Endothelial cell of umbilical vein (primary cell): ENCODE measurements at regions not wholly inside any gene's neighbourhood (a gene's known extent, or its start where the extent isn't known, plus 50 kb on each side); places are given as distances from the start of the nearest gene placed in this dataset.

Source experiments
- BruUV-seq: library from RNA; stranded (reverse); fragments of 400-500 nt; replicated peaks from 2 replicates; lab custom pipeline; 2021; lab: Mats Ljungman, UMichigan
- CTCF ChIA-PET: fragments of 300-600, 350-600 bp; sonication (Branson Sonifier 250); formaldehyde crosslinking; loops from one replicate; lab custom pipeline; 2021; ENCODE audit warnings: antibody characterized with exemption, inconsistent platforms; lab: Charles Lee
- POLR2A ChIA-PET: fragments of 300-600, 350-600 bp; sonication (Branson Sonifier 250); formaldehyde crosslinking; loops from one replicate; lab custom pipeline; 2021; ENCODE audit warnings: antibody characterized with exemption, inconsistent platforms; lab: Charles Lee
- DNase-seq: peaks from one replicate; pipeline ENCODE4 v3.0.0-alpha.2; 2011; ENCODE audit warnings: low read depth, low spot score
- FAIRE-seq: peaks from 2 replicates; lab custom pipeline; 2011; peaks lifted over from hg19 to GRCh38; lab: Jason Lieb, UNC
- H2AFZ ChIP-seq: 2 replicates; pipeline ENCODE4 v1.6.0; 2012; ENCODE audit warnings: low read depth, low read length, control low read depth, inconsistent platforms
- H3K27ac ChIP-seq: 2 replicates; pipeline ENCODE4 v1.5.1; 2011; ENCODE audit warnings: low read depth, mild to moderate bottlenecking, control low read depth, low read length, moderate library complexity; ENCODE audit not compliant: insufficient read depth
- H3K27me3 ChIP-seq, 2 experiments: 2 replicates each; pipeline versions ENCODE4 v1.6.0 to v1.6.1; 2011; ENCODE audit warnings: low read length in 2 of 2, mixed read lengths in 1 of 2; ENCODE audit not compliant: control insufficient read depth in 2 of 2, insufficient read depth in 2 of 2
- H3K36me3 ChIP-seq, 2 experiments: 2 replicates in 1 of 2; 3 replicates in 1 of 2; pipeline ENCODE4 v1.5.1; 2011; ENCODE audit warnings: low read length in 2 of 2, mild to moderate bottlenecking in 1 of 2, moderate library complexity in 1 of 2; ENCODE audit not compliant: control insufficient read depth in 2 of 2, insufficient read depth in 2 of 2; ENCODE audit errors: extremely low read depth in 1 of 2
- H3K4me1 ChIP-seq: 3 replicates; pipeline ENCODE4 v1.5.1; 2011; ENCODE audit warnings: mild to moderate bottlenecking, low read length; ENCODE audit not compliant: control insufficient read depth, insufficient read depth; ENCODE audit errors: extremely low read depth
- H3K4me2 ChIP-seq: 2 replicates; pipeline ENCODE4 v1.6.1; 2011; ENCODE audit warnings: low read length, control low read depth, mixed read lengths; ENCODE audit not compliant: insufficient read depth
- H3K4me3 ChIP-seq, 3 experiments: fragments of 200-600 bp in 1 of 3; sonication (generic), shearing (Covaris generic) in 1 of 3; replicated peaks in 1 of 3; 2 replicates each; pipeline ENCODE4 v1.5.1; 2011 to 2016; ENCODE audit warnings: control low read depth in 3 of 3, low read length in 3 of 3, mild to moderate bottlenecking in 2 of 3, inconsistent platforms in 1 of 3, low read depth in 1 of 3, moderate library complexity in 1 of 3; ENCODE audit not compliant: insufficient read depth in 1 of 3
- H3K79me2 ChIP-seq: 2 replicates; pipeline ENCODE4 v1.6.0; 2012; ENCODE audit warnings: low read length, inconsistent platforms; ENCODE audit not compliant: control insufficient read depth, insufficient read depth
- H3K9ac ChIP-seq: replicated peaks from 2 replicates; pipeline ENCODE3; 2011; ENCODE audit warnings: low read length, control low read depth; ENCODE audit not compliant: insufficient read depth; ENCODE audit errors: extremely low read depth
- H3K9me1 ChIP-seq: replicated peaks from 3 replicates; pipeline ENCODE4 v1.6.0; 2011; ENCODE audit warnings: mild to moderate bottlenecking, low read length; ENCODE audit not compliant: control insufficient read depth, insufficient read depth; ENCODE audit errors: extremely low read depth
- H3K9me3 ChIP-seq: replicated peaks from 2 replicates; pipeline ENCODE4 v1.5.1; 2012; ENCODE audit warnings: low read length, inconsistent platforms; ENCODE audit not compliant: control insufficient read depth, insufficient read depth
- H4K20me1 ChIP-seq: replicated peaks from 2 replicates; pipeline ENCODE3; 2011; ENCODE audit warnings: mild to moderate bottlenecking, low read length; ENCODE audit not compliant: control insufficient read depth, insufficient read depth; ENCODE audit errors: extremely low read depth
- CTCF ChIP-seq, 2 donors: IDR thresholded peaks; 1 replicate in 1 of 2; 2 replicates in 1 of 2; pipeline ENCODE4 v1.5.1; 2011; ENCODE audit warnings: low read length in 2 of 2, mild to moderate bottlenecking in 2 of 2, moderate library complexity in 2 of 2, control low read depth in 1 of 2, inconsistent platforms in 1 of 2, low read depth in 1 of 2; ENCODE audit not compliant: insufficient read depth in 1 of 2; ENCODE audit errors: extremely low read depth in 1 of 2
- EZH2 ChIP-seq: IDR thresholded peaks from 2 replicates; pipeline ENCODE4 v1.6.1; 2012; ENCODE audit warnings: borderline replicate concordance, low read depth, mild to moderate bottlenecking, moderate library complexity, low read length, inconsistent platforms; ENCODE audit not compliant: severe bottlenecking
- FOS ChIP-seq: IDR thresholded peaks from 2 replicates; pipeline ENCODE4 v1.6.1; 2011; ENCODE audit warnings: mild to moderate bottlenecking, low read length, moderate library complexity, borderline replicate concordance; ENCODE audit not compliant: insufficient read depth
- GATA2 ChIP-seq: IDR thresholded peaks from 2 replicates; pipeline ENCODE4 v1.7.0; 2011; ENCODE audit warnings: low read depth, mild to moderate bottlenecking, moderate library complexity, mixed read lengths, low read length; ENCODE audit not compliant: insufficient read length, insufficient read depth
- JUN ChIP-seq: IDR thresholded peaks from 2 replicates; pipeline ENCODE4 v1.6.1; 2011; ENCODE audit warnings: borderline replicate concordance, low read depth; ENCODE audit not compliant: insufficient read length, insufficient read depth
- MAX ChIP-seq: IDR thresholded peaks from 2 replicates; pipeline ENCODE4 v1.6.1; 2011; ENCODE audit not compliant: insufficient read depth, insufficient read length
- MYC ChIP-seq: IDR thresholded peaks from one replicate; pipeline ENCODE4 v1.6.1; 2011; ENCODE audit warnings: mild to moderate bottlenecking, low read depth, low read length
- POLR2A ChIP-seq: IDR thresholded peaks from 2 replicates; pipeline ENCODE4 v1.6.1; 2012; ENCODE audit warnings: low read depth, mild to moderate bottlenecking, control low read depth, low read length
- POLR2AphosphoS5 ChIP-seq: IDR thresholded peaks from 2 replicates; pipeline ENCODE4 v1.6.1; 2012; ENCODE audit warnings: low read depth, mild to moderate bottlenecking, control low read depth, low read length, moderate library complexity; ENCODE audit not compliant: insufficient read depth
- dilution Hi-C: fragments of 300-500 bp; cut with MboI; formaldehyde crosslinking; loops from one replicate; pipeline ENCODE4 v1.15.0; 2019; ENCODE audit warnings: low sequenced_read_pairs; ENCODE audit not compliant: extremely low pct_ligation_motif_present
- intact Hi-C: fragments of 100-400 bp; cut with micrococcal nuclease; formaldehyde crosslinking; loops from one replicate; pipeline ENCODE4 v1.10.0; 2022

- Histone ChIP-seq H3K9me1 (no peaks in the 10 kb centered on the region), H3K27me3 (no peaks in the 10 kb centered on the region), H3K4me1 (no peaks in the 10 kb centered on the region), H4K20me1 (no peaks in the 10 kb centered on the region), H3K9me3 (peaks cover 2% of the 10 kb centered on the region), H3K79me2 (no peaks in the 10 kb centered on the region), H3K4me2 (no peak overlapping the region), H2AFZ (no peak overlapping the region), H3K9ac (no peak overlapping the region), H3K4me3 (no peak overlapping the region), H3K27ac (no peak overlapping the region), H3K36me3 (no peaks in the 10 kb centered on the region)
- no TSS peak for BruUV-seq
- CTCF ChIA-PET, result no interaction called here
- dilution Hi-C loops (no loop called here), intact Hi-C loops (no loop called here)
- POLR2A ChIA-PET, result no interaction called here
- no peak for DNase-seq
- no peak for TF ChIP-seq MAX
- TF ChIP-seq POLR2AphosphoS5, result no peak
- TF ChIP-seq POLR2A, result no peak
- no peak for TF ChIP-seq FOS
- TF ChIP-seq EZH2, result no peak
- TF ChIP-seq GATA2, result no peak
- no peak for TF ChIP-seq CTCF (IDR thresholded peaks at IDR 0.05; ENCODE audit: extremely low read depth in 1 of 2, insufficient read depth in 1 of 2, low read depth in 1 of 2, low read length in 2 of 2)
- no peak for TF ChIP-seq MYC
- TF ChIP-seq JUN, result no peak
- FAIRE-seq, result no peak
These were observed 498.1 kb upstream of the RGMA start for GRCh38 chr15:93587059-93587521.
